ENCODE measurements at regions not wholly inside any gene's neighbourhood (a gene's known extent, or its start where the extent isn't known, plus 50 kb on each side); places are given as distances from the start of the nearest gene placed in this dataset.
"Not testable (repeated sequence)": the region's sequence is repeated elsewhere in the genome, so short reads cannot be mapped to it uniquely, and the experiment has no call there.

- DNase-seq = no peak
Measured at GRCh38 chr14:85016496-85016895, 513.4 kb upstream of the FLRT2 start.

GRCh38 chr14:85023866-85024265 lies 506.1 kb upstream of the FLRT2 start:
- not testable (repeated sequence) for DNase-seq

- DNase-seq = no peak
Measured at GRCh38 chr14:85024931-85025330, 505.0 kb upstream of the FLRT2 start.

- DNase-seq = no peak
Measured at GRCh38 chr14:85027681-85028370, 502.1 kb upstream of the FLRT2 start.

GRCh38 chr14:85037411-85037810 lies 492.5 kb upstream of the FLRT2 start:
- no peak for DNase-seq

- no peak for DNase-seq
Measured at GRCh38 chr14:85038526-85039352, 491.2 kb upstream of the FLRT2 start.

GRCh38 chr14:85039353-85039626 lies 490.7 kb upstream of the FLRT2 start:
- no peak for DNase-seq

GRCh38 chr14:85040046-85040685 lies 489.8 kb upstream of the FLRT2 start:
- DNase-seq = no peak

GRCh38 chr14:85041618-85042017 lies 488.3 kb upstream of the FLRT2 start:
- no peak for DNase-seq

- DNase-seq = no peak
Measured at GRCh38 chr14:85042301-85042700, 487.6 kb upstream of the FLRT2 start.

- DNase-seq = no peak
Measured at GRCh38 chr14:85050180-85050579, 479.8 kb upstream of the FLRT2 start.

- no peak for DNase-seq
Measured at GRCh38 chr14:85052646-85053045, 477.3 kb upstream of the FLRT2 start.

- DNase-seq = no peak
Measured at GRCh38 chr14:85054178-85054577, 475.8 kb upstream of the FLRT2 start.

GRCh38 chr14:85056267-85056666 lies 473.7 kb upstream of the FLRT2 start:
- DNase-seq = no peak

GRCh38 chr14:85057221-85057620 lies 472.7 kb upstream of the FLRT2 start:
- no peak for DNase-seq

GRCh38 chr14:85058150-85058549 lies 471.8 kb upstream of the FLRT2 start:
- DNase-seq = no peak

GRCh38 chr14:85060121-85060520 lies 469.8 kb upstream of the FLRT2 start:
- no peak for DNase-seq

GRCh38 chr14:85061256-85061655 lies 468.7 kb upstream of the FLRT2 start:
- DNase-seq = no peak

- no peak for DNase-seq
Measured at GRCh38 chr14:85063747-85064146, 466.2 kb upstream of the FLRT2 start.

GRCh38 chr14:85071447-85071846 lies 458.5 kb upstream of the FLRT2 start:
- no peak for DNase-seq

GRCh38 chr14:85074955-85075354 lies 455.0 kb upstream of the FLRT2 start:
- no peak for DNase-seq

GRCh38 chr14:85075694-85076476 lies 454.1 kb upstream of the FLRT2 start:
- DNase-seq = no peak

- not testable (repeated sequence) for DNase-seq
Measured at GRCh38 chr14:85077716-85078115, 452.2 kb upstream of the FLRT2 start.
